ENCODE measurements at regions not wholly inside any gene's neighbourhood (a gene's known extent, or its start where the extent isn't known, plus 50 kb on each side); places are given as distances from the start of the nearest gene placed in this dataset.

- DNase-seq = no peak
Measured at GRCh38 chr2:122447237-122447636, 691.8 kb downstream of the TSN start.

GRCh38 chr2:122451040-122451439, 695.6 kb downstream of the TSN start:
- no peak for DNase-seq

- DNase-seq = no peak
Measured at GRCh38 chr2:122451697-122452096, 696.2 kb downstream of the TSN start.

GRCh38 chr2:122469147-122469546, 713.7 kb downstream of the TSN start:
- no peak for DNase-seq

- no peak for DNase-seq
Measured at GRCh38 chr2:122471753-122472152, 716.3 kb downstream of the TSN start.

GRCh38 chr2:122478117-122478516, 722.7 kb downstream of the TSN start:
- DNase-seq = no peak

GRCh38 chr2:122478771-122479170, 723.3 kb downstream of the TSN start:
- DNase-seq = no peak

- DNase-seq = no peak
Measured at GRCh38 chr2:122480501-122481243, 725.2 kb downstream of the TSN start.

GRCh38 chr2:122481244-122481622, 725.8 kb downstream of the TSN start:
- DNase-seq = no peak

- DNase-seq = no peak
Measured at GRCh38 chr2:122481717-122482116, 726.3 kb downstream of the TSN start.

- no peak for DNase-seq
Measured at GRCh38 chr2:122486086-122486485, 730.6 kb downstream of the TSN start.

GRCh38 chr2:122486705-122487415, 731.4 kb downstream of the TSN start:
- DNase-seq = no peak

GRCh38 chr2:122491011-122491410, 735.6 kb downstream of the TSN start:
- DNase-seq = no peak

GRCh38 chr2:122500316-122501105, 745.1 kb downstream of the TSN start:
- DNase-seq = no peak

GRCh38 chr2:122506620-122507019, 751.2 kb downstream of the TSN start:
- DNase-seq = no peak

GRCh38 chr2:122507261-122507660, 751.8 kb downstream of the TSN start:
- no peak for DNase-seq

- no peak for DNase-seq
Measured at GRCh38 chr2:122512091-122512490, 756.6 kb downstream of the TSN start.

GRCh38 chr2:122514451-122514996, 759.1 kb downstream of the TSN start:
- no peak for DNase-seq

- DNase-seq = no peak
Measured at GRCh38 chr2:122515731-122516290, 760.4 kb downstream of the TSN start.

GRCh38 chr2:122516775-122517174, 761.3 kb downstream of the TSN start:
- no peak for DNase-seq

GRCh38 chr2:122519366-122519765, 763.9 kb downstream of the TSN start:
- DNase-seq = no peak

- DNase-seq = no peak
Measured at GRCh38 chr2:122519821-122520611, 764.6 kb downstream of the TSN start.

All from stimulated activated CD4-positive, alpha-beta T cell treated with anti-CD3 and anti-CD28 coated beads, Interleukin-4, amount 100 ng/mL, for 4 hours (primary cell).